HCT116 (cell line): ENCODE measurements at regions not wholly inside any gene's neighbourhood (a gene's known extent, or its start where the extent isn't known, plus 50 kb on each side); places are given as distances from the start of the nearest gene placed in this dataset.

Source experiments
- ATAC-seq: fragments of 200-7000 bp; cut with Tn5 transposase; 2 replicates; pipeline ENCODE4 v1.9.1; 2020; ENCODE audit warnings: mild to moderate bottlenecking, moderate library complexity
- BruUV-seq: library from RNA; stranded (reverse); fragments of 400-500 nt; replicated peaks from 2 replicates; lab custom pipeline; 2021; lab: Mats Ljungman, UMichigan
- CTCF ChIA-PET: fragments of 300-600 bp; sonication (Branson Sonifier 250); formaldehyde crosslinking; loops from one replicate; lab custom pipeline; 2021; ENCODE audit warnings: antibody characterized with exemption; lab: Charles Lee
- POLR2A ChIA-PET: fragments of 300-600, 350-600 bp; sonication (Branson Sonifier 250); formaldehyde crosslinking; loops from one replicate; lab custom pipeline; 2021; ENCODE audit warnings: antibody characterized with exemption; lab: Charles Lee
- RAD21 ChIA-PET, 2 experiments: fragments of 300-600 bp; sonication (Branson Sonifier 250); formaldehyde crosslinking; loops; one replicate each; lab custom pipeline; 2023; ENCODE audit warnings: low total read pairs in 2 of 2; ENCODE audit not compliant: uncharacterized antibody in 2 of 2, unreplicated experiment in 2 of 2, low non-redundant PET in 1 of 2; lab: Charles Lee
- DNase-seq: peaks from one replicate; pipeline ENCODE4 v3.0.0-alpha.2; 2010; ENCODE audit warnings: low read depth, low spot score
- H2AFZ ChIP-seq: fragments of 200-600 bp; shearing (Covaris generic), sonication (generic); 2 replicates; pipeline ENCODE4 v1.6.1; 2017; ENCODE audit warnings: low read depth, mixed run types, mixed read lengths, antibody characterized with exemption, low read length; ENCODE audit not compliant: poor library complexity, severe bottlenecking
- H3K27ac ChIP-seq: 2 replicates; pipeline ENCODE4 v1.5.1; 2012; ENCODE audit warnings: low read depth, low read length
- H3K27me3 ChIP-seq: fragments of 200-600 bp; sonication (generic); 2 replicates; pipeline ENCODE4 v1.6.1; 2016; ENCODE audit warnings: mixed run types, low read length, mixed read lengths; ENCODE audit not compliant: insufficient read depth
- H3K36me3 ChIP-seq, 2 experiments: fragments of 200-500 bp in 1 of 2; fragments of 200-600 bp in 1 of 2; sonication (Bioruptor generic) in 1 of 2; sonication (generic) in 1 of 2; 2 replicates each; pipeline versions ENCODE4 v1.5.1 to v1.6.1; 2014 to 2016; ENCODE audit warnings: low read length in 2 of 2, inconsistent platforms in 1 of 2, mixed read lengths in 1 of 2, mixed run types in 1 of 2; ENCODE audit not compliant: insufficient read depth in 2 of 2, control insufficient read depth in 1 of 2
- H3K4me1 ChIP-seq, 2 experiments: fragments of 200-600 bp in 1 of 2; sonication (generic) in 1 of 2; 2 replicates each; pipeline versions ENCODE4 v1.5.1 to v1.6.1; 2012 to 2017; ENCODE audit warnings: low read length in 2 of 2, inconsistent platforms in 1 of 2, mild to moderate bottlenecking in 1 of 2, mixed read lengths in 1 of 2, mixed run types in 1 of 2, moderate library complexity in 1 of 2; ENCODE audit not compliant: insufficient read depth in 2 of 2, control insufficient read depth in 1 of 2
- H3K4me2 ChIP-seq: fragments of 200-600 bp; sonication (generic); 2 replicates; pipeline ENCODE4 v1.6.1; 2017; ENCODE audit warnings: mixed run types, low read length, mixed read lengths
- H3K4me3 ChIP-seq, 2 experiments: fragments of 200-600 bp in 1 of 2; sonication (generic) in 1 of 2; replicated peaks in 1 of 2; 2 replicates each; pipeline ENCODE4 v1.5.1; 2011 to 2016; ENCODE audit warnings: low read length in 2 of 2, control low read depth in 1 of 2, low read depth in 1 of 2, mild to moderate bottlenecking in 1 of 2, mixed read lengths in 1 of 2, mixed run types in 1 of 2
- H3K79me2 ChIP-seq: fragments of 200-600 bp; sonication (generic); 2 replicates; pipeline ENCODE4 v1.6.1; 2017; ENCODE audit warnings: mild to moderate bottlenecking, mixed run types, low read length, moderate library complexity, mixed read lengths; ENCODE audit not compliant: insufficient read depth
- H3K9ac ChIP-seq: fragments of 200-600 bp; sonication (generic); 2 replicates; pipeline ENCODE4 v1.6.1; 2016; ENCODE audit warnings: low read length, mixed read lengths
- H3K9me2 ChIP-seq: fragments of 200-600 bp; sonication (generic), shearing (Covaris generic); 2 replicates; pipeline ENCODE4 v1.6.1; 2017; ENCODE audit warnings: mixed run types, mild to moderate bottlenecking, moderate library complexity; ENCODE audit not compliant: insufficient read depth
- H3K9me3 ChIP-seq, 2 experiments: fragments of 200-500 bp in 1 of 2; fragments of 200-600 bp in 1 of 2; sonication (Bioruptor generic) in 1 of 2; sonication (generic) in 1 of 2; 2 replicates each; pipeline ENCODE4 v1.6.1; 2014 to 2017; ENCODE audit warnings: low read length in 2 of 2, mixed read lengths in 2 of 2, inconsistent platforms in 1 of 2, low read depth in 1 of 2, mild to moderate bottlenecking in 1 of 2, mixed run types in 1 of 2, moderate library complexity in 1 of 2; ENCODE audit not compliant: control insufficient read depth in 1 of 2, insufficient read depth in 1 of 2
- H4K20me1 ChIP-seq: fragments of 200-600 bp; sonication (generic), shearing (Covaris generic); 2 replicates; pipeline ENCODE4 v1.6.1; 2017; ENCODE audit warnings: mixed run types, mild to moderate bottlenecking, moderate library complexity; ENCODE audit not compliant: insufficient read depth
- CEBPB ChIP-seq: IDR thresholded peaks from 2 replicates; pipeline ENCODE4 v1.6.1; 2012; ENCODE audit warnings: low read depth
- EZH2phosphoT487 ChIP-seq: fragments of 200-600 bp; IDR thresholded peaks from 2 replicates; pipeline ENCODE4 v1.6.1; 2018; ENCODE audit warnings: antibody characterized with exemption, borderline replicate concordance
- POLR2A ChIP-seq: IDR thresholded peaks from 2 replicates; pipeline ENCODE4 v1.7.0; 2011; ENCODE audit warnings: borderline replicate concordance; ENCODE audit not compliant: insufficient read depth, insufficient read length; ENCODE audit errors: extremely low read depth
- POLR2AphosphoS5 ChIP-seq: IDR thresholded peaks from 2 replicates; pipeline ENCODE4 v1.6.1; 2011; ENCODE audit warnings: mild to moderate bottlenecking, low read depth, low read length, moderate library complexity
- SP1 ChIP-seq: IDR thresholded peaks from 2 replicates; pipeline ENCODE4 v1.6.1; 2012; ENCODE audit warnings: low read depth
- TCF7L2 ChIP-seq: IDR thresholded peaks from 2 replicates; pipeline ENCODE4 v1.7.0; 2011; ENCODE audit warnings: borderline replicate concordance, inconsistent platforms; ENCODE audit not compliant: insufficient read depth, insufficient read length; ENCODE audit errors: extremely low read depth
- ZNF274 ChIP-seq: fragments of 200-500 bp; sonication (Bioruptor generic); IDR thresholded peaks from 2 replicates; pipeline ENCODE4 v1.6.1; 2014; ENCODE audit warnings: mild to moderate bottlenecking, low read depth, low read length, inconsistent platforms
- intact Hi-C: fragments of 100-400 bp; cut with micrococcal nuclease; formaldehyde crosslinking; loops from 2 replicates; pipeline ENCODE4 v1.10.0; 2022
- TF ChIP-seq, protein P1 (sequence below): IDR thresholded peaks from 2 replicates; pipeline ENCODE4 v1.6.1; 2011; ENCODE audit warnings: mild to moderate bottlenecking, low read length, moderate library complexity; ENCODE audit not compliant: insufficient replicate concordance; ENCODE audit errors: extremely low read depth

- CTCF ChIA-PET = no interaction called here
- Histone ChIP-seq H3K9me3 (no peaks in the 10 kb centered on the region; a peak in 1 of 4 replicates), H3K4me2 (no peak overlapping the region), H3K9ac (no peak overlapping the region), H3K36me3 (no peaks in the 10 kb centered on the region), H2AFZ (no peak overlapping the region), H3K27ac (no peak overlapping the region), H3K9me2 (no peaks in the 10 kb centered on the region), H3K79me2 (no peaks in the 10 kb centered on the region), H4K20me1 (no peaks in the 10 kb centered on the region), H3K4me3 (no peak overlapping the region), H3K27me3 (no peaks in the 10 kb centered on the region), H3K4me1 (no peaks in the 10 kb centered on the region)
- DNase-seq = no peak
- POLR2A ChIA-PET = no interaction called here
- BruUV-seq = no TSS peak
- TF ChIP-seq SP1 (no peak), CEBPB (no peak), EZH2phosphoT487 (no peak), TCF7L2 (no peak)
- TF ChIP-seq, protein P1, sequence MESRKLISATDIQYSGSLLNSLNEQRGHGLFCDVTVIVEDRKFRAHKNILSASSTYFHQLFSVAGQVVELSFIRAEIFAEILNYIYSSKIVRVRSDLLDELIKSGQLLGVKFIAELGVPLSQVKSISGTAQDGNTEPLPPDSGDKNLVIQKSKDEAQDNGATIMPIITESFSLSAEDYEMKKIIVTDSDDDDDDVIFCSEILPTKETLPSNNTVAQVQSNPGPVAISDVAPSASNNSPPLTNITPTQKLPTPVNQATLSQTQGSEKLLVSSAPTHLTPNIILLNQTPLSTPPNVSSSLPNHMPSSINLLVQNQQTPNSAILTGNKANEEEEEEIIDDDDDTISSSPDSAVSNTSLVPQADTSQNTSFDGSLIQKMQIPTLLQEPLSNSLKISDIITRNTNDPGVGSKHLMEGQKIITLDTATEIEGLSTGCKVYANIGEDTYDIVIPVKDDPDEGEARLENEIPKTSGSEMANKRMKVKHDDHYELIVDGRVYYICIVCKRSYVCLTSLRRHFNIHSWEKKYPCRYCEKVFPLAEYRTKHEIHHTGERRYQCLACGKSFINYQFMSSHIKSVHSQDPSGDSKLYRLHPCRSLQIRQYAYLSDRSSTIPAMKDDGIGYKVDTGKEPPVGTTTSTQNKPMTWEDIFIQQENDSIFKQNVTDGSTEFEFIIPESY = no peak
- RAD21 ChIA-PET = no interaction called here
- intact Hi-C loops = no loop called here
- no peak for ATAC-seq
Observed at GRCh38 chrX:6683353-6683752, 148.4 kb upstream of the VCX3A start.

DNA sequence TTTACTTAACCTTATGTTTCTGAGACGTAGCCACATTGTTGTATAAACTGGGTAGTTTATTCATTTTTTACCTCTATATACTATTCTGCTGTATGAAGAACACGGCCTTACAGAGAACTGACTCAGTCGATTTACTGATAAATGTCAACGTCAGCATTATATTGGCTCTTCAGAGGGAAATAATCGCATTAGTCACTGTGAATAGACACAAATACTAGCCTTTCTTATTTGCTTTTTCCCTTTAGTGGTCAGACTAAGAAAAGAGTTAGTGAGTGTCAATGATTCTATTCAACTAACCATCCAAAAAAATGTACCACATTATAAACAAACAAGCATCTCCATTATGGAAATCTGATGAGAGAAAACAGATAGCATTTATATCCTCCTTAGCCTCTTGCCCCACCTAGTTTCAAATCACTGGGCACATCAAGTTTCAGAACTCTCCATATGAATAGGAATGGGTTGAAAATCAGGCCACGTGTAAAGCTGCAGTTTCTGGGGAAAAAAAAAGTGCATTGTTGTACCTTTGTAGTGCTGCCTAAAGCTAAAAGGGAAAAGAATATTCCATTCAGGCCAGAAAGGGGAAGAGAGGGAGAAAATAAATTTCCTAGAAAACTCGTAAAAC lies 146.7 kb upstream of the VCX3A start:
- TF ChIP-seq ZNF274 (no peak), POLR2AphosphoS5 (no peak), CEBPB (no peak), POLR2A (no peak)
- Histone ChIP-seq H3K4me2 (no peak overlapping the region), H3K27me3 (no peaks in the 10 kb centered on the region), H3K9ac (no peak overlapping the region), H3K27ac (no peak overlapping the region), H2AFZ (no peak overlapping the region), H3K9me2 (no peaks in the 10 kb centered on the region), H3K4me1 (no peaks in the 10 kb centered on the region), H3K79me2 (no peaks in the 10 kb centered on the region), H3K36me3 (no peaks in the 10 kb centered on the region), H3K9me3 (no peaks in the 10 kb centered on the region), H3K4me3 (no peak overlapping the region), H4K20me1 (no peaks in the 10 kb centered on the region)
- DNase-seq (no peak), ATAC-seq (no peak)
- BruUV-seq = no TSS peak
- CTCF ChIA-PET = no interaction called here
- RAD21 ChIA-PET = no interaction called here
- POLR2A ChIA-PET = no interaction called here
- intact Hi-C loops = no loop called here
